ENCODE measurements at regions not wholly inside any gene's neighbourhood (a gene's known extent, or its start where the extent isn't known, plus 50 kb on each side); places are given as distances from the start of the nearest gene placed in this dataset.
"Not testable (repeated sequence)": the region's sequence is repeated elsewhere in the genome, so short reads cannot be mapped to it uniquely, and the experiment has no call there.

- no peak for DNase-seq
Measured at GRCh38 chr3:103512595-103512994, 1077.8 kb downstream of the ZPLD1 start.

- DNase-seq: no peak
Measured at GRCh38 chr3:103513003-103513402, 1078.2 kb downstream of the ZPLD1 start.

DNA sequence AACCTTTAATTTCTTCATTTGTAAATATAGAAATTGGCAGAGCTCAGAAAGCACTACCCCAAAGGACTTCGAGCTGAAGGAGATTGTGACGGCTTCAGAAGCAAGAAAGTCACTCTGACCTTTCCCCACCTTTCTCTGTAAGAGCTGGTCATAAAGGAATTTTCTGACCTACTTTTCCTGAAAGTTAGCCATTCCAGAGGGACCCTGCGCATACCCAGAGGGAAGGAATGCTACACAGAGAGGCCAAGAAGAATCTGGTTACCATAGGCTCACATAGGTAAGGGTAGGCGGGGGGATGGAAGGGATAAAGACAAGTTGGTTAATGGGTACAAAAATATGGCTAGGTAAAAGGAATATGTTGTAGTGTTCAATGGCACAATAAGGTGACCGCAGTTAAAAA, 1080.3 kb downstream of the ZPLD1 start:
- no peak for DNase-seq

DNA sequence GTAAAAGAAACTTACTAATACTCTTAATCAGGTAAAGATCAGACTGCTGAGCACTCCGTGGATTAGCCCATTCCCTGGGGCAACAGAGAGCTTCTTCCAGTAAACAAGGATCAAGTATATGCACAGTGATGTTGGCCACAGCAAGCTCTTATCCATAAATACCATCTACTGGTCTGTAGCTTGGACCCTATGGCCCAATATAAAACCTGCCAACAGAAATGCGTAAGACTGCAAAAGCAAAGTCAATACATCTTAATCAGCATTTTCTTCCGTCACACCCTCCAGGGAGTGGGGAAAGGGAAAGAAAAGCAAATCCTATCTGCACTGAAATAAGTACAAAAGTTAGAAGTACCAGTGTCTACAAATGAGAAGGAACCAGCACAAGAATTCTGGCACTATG, 1082.1 kb downstream of the ZPLD1 start:
- no peak for DNase-seq

DNA sequence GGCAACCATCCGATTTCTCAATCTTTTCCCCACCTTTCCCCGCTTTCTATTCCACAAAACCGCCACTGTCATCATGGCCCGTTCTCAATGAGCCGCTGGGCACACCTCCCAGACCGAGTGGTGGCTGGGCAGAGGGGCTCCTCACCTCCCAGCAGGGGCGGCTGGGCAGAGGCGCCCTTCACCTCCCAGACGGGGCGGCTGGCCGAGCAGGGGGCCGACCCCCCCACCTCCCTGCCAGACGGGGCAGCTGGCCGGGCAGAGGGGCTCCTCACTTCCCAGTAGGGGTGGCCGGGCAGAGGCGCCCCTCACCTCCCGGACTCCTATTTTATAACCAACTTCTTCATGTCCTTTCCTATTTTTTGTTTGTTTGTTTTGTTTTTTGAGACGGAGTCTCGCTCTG, 1096.5 kb downstream of the ZPLD1 start:
- not testable (repeated sequence) for DNase-seq

DNA sequence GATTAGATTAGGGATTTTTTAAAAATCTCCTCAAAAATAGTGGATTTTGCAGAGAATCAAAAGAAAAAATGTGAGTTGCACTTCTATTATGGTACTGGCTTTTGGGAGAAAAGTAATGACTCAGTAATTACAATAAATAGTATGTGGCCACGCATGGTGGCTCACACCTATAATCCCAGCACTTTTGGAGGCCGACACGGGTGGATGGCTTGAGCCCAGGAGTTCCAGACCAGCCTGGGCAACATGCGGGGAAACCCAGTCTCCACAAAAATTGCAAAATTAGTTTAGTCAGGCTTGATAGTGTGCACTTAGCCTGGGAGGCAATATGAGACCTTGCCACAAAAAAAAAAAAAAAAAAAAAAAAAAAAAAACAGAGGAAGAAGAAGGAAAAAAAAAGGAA, 1098.2 kb downstream of the ZPLD1 start:
- no peak for DNase-seq

DNA sequence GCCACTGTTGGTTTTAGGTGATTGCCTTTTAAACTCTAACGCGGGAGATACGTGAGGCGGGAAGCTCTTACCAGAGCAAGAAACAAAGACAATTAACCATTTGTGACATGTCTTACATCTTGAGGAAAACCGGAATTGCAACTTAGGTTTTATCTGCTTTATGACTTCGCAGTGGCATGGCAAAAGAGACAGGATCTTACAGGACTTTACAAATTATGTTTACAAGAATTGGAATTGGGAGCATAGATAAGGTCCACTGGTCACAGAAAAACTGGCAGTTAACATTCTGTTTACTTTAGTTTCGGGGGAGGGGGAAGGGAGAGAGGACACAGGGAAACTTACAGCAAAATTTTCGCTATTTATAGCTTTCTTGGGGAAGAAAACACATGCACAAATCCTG, 1119.6 kb downstream of the ZPLD1 start:
- DNase-seq: no peak

GRCh38 chr3:103564116-103564515, 1129.3 kb downstream of the ZPLD1 start:
- not testable (repeated sequence) for DNase-seq

GRCh38 chr3:103585809-103586208, 1151.0 kb downstream of the ZPLD1 start:
- no peak for DNase-seq

DNA sequence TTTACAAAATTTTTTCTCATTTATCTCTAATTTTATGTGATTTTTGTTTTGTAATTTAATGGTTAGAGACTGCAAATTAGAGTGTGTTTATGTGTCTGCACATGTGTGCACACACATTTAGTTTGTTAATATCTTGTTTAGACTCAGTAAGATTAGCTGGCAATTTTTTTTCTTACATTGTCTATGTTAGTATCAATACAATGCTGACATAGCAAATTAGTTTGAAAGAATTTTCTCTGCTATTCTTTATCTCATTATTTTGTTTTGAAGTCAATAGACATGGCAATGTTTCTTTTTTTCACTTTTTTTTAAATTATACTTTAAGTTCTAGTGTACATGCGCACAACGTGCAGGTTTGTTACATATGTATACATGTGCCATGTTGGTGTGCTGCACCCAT, 1155.0 kb downstream of the ZPLD1 start:
- DNase-seq: no peak

DNA sequence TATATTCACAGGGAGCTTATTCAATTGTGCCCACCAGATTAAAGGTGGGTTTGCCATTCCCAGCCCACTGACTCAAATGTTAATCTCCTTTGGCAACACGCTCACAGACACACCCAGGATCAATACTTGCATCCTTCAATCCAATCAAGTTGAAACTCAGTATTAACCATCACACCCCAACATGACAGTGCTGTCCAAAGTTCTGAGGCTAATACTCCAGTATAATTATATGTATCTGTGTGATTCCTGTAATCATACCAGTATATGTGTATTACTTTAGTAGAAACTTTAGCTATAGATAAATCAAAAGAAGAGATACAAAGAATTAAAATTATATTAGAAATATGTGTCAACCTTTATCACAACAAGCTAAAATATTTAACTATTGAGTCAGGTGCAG, 1166.0 kb downstream of the ZPLD1 start:
- DNase-seq: no peak

- DNase-seq: no peak
Measured at GRCh38 chr3:103601666-103602065, 1166.9 kb downstream of the ZPLD1 start.

DNA sequence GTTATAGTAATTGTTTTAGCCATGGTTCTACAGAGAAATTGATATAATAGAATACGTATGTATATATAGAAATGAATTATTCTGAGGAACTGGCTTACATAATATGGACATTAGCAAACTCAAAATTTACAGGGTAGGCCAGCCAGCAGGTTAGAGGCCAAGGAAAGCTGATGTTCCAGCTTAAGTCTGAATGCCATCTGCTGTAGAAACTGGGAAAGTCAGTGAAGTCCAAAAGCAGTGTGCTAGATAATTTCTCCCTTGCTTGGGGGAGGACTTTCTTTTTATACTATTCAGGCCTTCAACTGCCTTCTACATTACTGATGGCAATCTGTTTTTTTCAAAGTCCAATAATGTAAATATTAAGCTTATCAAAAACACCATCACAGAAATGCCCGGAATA, 1174.7 kb downstream of the ZPLD1 start:
- DNase-seq: no peak

- no peak for DNase-seq
Measured at GRCh38 chr3:103613397-103614156, 1178.8 kb downstream of the ZPLD1 start.

GRCh38 chr3:103614719-103615118, 1179.9 kb downstream of the ZPLD1 start:
- DNase-seq: no peak

- DNase-seq: no peak
Measured at GRCh38 chr3:103617961-103618360, 1183.1 kb downstream of the ZPLD1 start.

- DNase-seq: no peak
Measured at GRCh38 chr3:103624271-103624670, 1189.5 kb downstream of the ZPLD1 start.

- DNase-seq: no peak
Measured at GRCh38 chr3:103629391-103629790, 1194.6 kb downstream of the ZPLD1 start.

DNA sequence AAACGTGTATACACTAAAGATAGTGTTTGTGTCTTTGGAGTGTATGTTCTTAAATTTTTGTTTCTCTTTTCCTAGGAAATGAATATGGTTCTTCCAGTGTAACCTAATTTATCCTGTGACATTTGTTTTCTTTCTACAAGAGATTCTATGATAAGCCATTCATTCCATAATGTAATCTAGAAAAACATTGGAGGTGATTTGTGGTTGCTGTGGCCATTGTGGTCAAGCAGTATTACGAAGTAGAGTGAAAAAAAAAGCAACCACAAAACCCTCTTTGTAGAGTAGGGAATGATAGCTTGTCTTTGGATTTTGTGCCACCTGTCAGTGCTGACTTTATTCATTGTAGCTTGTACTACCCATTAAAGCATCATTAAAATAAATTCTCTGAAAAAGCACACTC, 1209.6 kb downstream of the ZPLD1 start:
- DNase-seq: no peak

- DNase-seq: no peak
Measured at GRCh38 chr3:103653996-103654395, 1219.2 kb downstream of the ZPLD1 start.

- DNase-seq: no peak
Measured at GRCh38 chr3:103657756-103658155, 1222.9 kb downstream of the ZPLD1 start.

GRCh38 chr3:103660810-103661209, 1226.0 kb downstream of the ZPLD1 start:
- DNase-seq: no peak

- no peak for DNase-seq
Measured at GRCh38 chr3:103662591-103662990, 1227.8 kb downstream of the ZPLD1 start.

GRCh38 chr3:103672346-103672745, 1237.5 kb downstream of the ZPLD1 start:
- DNase-seq: no peak

- no peak for DNase-seq
Measured at GRCh38 chr3:103684904-103685303, 1250.1 kb downstream of the ZPLD1 start.
